Ovary (tissue), 3 donors: ENCODE measurements at regions not wholly inside any gene's neighbourhood (a gene's known extent, or its start where the extent isn't known, plus 50 kb on each side); places are given as distances from the start of the nearest gene placed in this dataset.

Experiments used
- POLR2A ChIP-seq: fragments of 450-650 bp; IDR thresholded peaks from one replicate; pipeline ENCODE4 v1.6.1; 2017; ENCODE audit warnings: antibody characterized with exemption, mild to moderate bottlenecking, moderate library complexity
- TF ChIP-seq, protein P1 (sequence below), 3 donors: fragments of 450-650 bp in 2 of 3; fragments of 200-600 bp in 1 of 3; IDR thresholded peaks; one replicate each; pipeline versions ENCODE4 v1.5.1 to v1.8.0; 2016 to 2022; ENCODE audit warnings: antibody characterized with exemption in 3 of 3, mild to moderate bottlenecking in 1 of 3
- donor health status: DM: no; HTN: no; CAD: no.

- TF ChIP-seq POLR2A = no peak
- TF ChIP-seq, protein P1, sequence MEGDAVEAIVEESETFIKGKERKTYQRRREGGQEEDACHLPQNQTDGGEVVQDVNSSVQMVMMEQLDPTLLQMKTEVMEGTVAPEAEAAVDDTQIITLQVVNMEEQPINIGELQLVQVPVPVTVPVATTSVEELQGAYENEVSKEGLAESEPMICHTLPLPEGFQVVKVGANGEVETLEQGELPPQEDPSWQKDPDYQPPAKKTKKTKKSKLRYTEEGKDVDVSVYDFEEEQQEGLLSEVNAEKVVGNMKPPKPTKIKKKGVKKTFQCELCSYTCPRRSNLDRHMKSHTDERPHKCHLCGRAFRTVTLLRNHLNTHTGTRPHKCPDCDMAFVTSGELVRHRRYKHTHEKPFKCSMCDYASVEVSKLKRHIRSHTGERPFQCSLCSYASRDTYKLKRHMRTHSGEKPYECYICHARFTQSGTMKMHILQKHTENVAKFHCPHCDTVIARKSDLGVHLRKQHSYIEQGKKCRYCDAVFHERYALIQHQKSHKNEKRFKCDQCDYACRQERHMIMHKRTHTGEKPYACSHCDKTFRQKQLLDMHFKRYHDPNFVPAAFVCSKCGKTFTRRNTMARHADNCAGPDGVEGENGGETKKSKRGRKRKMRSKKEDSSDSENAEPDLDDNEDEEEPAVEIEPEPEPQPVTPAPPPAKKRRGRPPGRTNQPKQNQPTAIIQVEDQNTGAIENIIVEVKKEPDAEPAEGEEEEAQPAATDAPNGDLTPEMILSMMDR (IDR thresholded peaks at IDR 0.05) = no peak
Observed at GRCh38 chr5:3131161-3131560, 379.7 kb upstream of the IRX2 start.
